HG03354 (cell line): ENCODE measurements at regions not wholly inside any gene's neighbourhood (a gene's known extent, or its start where the extent isn't known, plus 50 kb on each side); places are given as distances from the start of the nearest gene placed in this dataset.
"Not testable (repeated sequence)": the region's sequence is repeated elsewhere in the genome, so short reads cannot be mapped to it uniquely, and the experiment has no call there.

Experiments used
- ATAC-seq: cut with Tn5 transposase; IDR thresholded peaks from one replicate; pipeline ENCODE4 v1.9.1; 2021; ENCODE audit warnings: mild to moderate bottlenecking; ENCODE audit not compliant: unreplicated experiment, poor library complexity, severe bottlenecking

DNA sequence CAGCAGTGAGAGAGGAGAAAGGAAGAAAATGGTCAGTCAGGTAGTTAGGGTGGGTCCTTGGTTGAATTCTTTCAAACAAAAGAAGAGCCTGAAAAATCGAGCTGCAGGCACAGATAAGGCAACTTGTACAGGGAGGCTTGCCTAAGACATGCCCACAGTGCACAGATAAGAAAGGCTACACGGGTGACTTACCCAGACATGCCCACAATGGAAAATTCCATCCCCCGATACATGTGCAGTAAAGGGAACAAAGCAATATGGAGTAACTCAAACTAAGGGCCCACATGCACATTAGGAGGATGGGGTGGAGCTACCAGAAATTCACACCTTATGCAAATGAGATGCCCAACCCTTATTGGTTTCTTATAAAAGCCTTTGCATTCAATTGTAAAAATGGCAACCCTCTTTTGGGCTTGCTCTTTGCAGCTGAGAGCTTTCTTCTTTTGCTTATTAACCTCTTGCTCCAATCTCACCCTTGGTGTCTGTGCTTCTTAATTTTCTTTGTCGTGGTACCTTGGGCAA lies 110.3 kb upstream of the RMP24 start:
- no peak for ATAC-seq

DNA sequence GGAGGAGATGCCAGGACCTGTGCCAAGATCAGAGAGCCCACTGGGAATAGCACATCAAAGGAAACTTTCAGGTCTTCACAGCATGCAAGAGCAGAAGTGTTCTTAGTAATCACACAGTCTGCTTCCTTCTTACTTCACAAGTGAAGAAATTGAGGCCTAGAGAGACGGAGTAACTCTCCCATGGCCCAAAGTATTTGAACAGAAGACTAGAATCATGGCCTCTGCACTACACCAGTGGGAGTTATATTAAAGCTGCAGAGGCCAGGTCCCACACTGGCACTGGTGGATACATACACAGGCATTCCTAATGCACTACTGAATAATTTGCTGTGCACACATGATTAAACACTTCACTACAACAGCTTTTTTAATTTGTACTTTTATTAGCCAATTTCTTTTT lies 107.6 kb upstream of the RMP24 start:
- ATAC-seq, result no peak

DNA sequence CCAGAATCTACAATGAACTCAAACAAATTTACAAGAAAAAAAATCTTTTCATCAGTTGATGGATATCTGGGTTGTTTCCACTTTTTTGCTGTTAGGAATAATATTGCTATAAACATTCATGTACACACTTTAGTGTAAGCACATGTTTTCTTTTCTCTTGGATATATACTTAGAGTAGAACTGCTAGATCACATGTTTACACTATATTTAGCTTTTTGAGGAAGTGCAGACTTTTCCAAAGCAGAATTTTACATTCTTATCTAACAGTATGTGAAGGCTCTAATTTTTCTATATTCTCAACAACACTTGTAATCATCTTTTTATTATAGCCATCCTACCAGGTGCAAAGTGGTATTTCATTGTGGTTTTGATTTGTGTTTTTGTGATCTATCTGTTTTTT lies 103.6 kb upstream of the RMP24 start:
- ATAC-seq, result no peak

DNA sequence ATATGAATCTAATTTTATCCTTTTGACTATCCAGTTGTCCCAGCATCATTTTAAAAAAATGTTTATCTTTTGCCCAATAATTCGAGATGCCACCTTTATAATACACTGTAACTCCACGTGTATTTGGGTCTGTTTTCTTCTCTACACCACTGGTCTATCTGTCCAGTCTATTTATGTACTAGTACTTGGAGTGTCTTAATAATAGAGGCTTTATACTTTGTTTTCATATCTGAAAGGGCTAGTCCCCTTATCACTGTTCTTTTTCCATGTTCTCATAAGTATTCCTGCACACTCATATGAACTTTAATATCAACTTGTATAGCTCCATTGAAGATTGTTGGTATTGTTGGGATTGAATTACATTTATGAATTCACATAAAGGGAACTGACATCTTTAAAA lies 101.1 kb upstream of the RMP24 start:
- ATAC-seq, result no peak

DNA sequence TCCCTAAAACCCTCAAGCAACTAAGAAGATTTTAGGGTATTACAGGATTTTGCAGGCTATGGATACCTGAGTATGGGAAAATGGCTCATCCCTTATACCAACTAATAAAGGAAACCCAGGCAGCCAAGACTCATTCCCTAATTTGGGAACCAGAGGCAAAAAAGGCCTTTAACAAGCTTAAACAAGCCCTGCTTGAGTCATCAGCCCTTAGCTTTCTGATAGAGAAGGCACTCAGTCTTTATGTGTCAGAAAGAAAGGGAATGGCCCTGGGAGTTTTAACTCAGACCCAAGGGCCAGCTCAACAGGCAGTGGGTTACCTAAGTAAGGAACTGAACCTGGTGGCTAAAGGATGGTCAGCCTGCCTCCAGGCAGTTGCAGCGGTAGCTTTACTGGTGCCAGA lies 96.9 kb upstream of the RMP24 start:
- no peak for ATAC-seq

DNA sequence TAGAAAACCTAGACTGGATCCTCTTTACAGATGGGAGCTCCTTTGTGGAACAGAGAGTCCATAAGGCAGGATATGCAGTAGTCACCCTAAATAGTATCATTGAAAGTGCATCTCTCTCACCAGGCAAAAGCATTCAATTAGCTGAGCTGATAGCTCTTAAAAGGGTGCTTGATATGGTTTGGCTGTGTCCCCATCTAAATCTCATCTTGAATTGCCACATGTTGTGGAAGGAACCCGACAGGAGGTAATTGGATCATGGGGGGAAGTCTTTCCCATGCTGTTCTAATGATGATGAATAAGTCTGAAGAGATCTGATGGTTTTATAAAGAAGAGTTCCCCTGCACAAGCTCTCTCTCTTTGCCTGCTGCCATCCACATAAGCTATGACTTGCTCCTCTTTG lies 96.2 kb upstream of the RMP24 start:
- no peak for ATAC-seq

DNA sequence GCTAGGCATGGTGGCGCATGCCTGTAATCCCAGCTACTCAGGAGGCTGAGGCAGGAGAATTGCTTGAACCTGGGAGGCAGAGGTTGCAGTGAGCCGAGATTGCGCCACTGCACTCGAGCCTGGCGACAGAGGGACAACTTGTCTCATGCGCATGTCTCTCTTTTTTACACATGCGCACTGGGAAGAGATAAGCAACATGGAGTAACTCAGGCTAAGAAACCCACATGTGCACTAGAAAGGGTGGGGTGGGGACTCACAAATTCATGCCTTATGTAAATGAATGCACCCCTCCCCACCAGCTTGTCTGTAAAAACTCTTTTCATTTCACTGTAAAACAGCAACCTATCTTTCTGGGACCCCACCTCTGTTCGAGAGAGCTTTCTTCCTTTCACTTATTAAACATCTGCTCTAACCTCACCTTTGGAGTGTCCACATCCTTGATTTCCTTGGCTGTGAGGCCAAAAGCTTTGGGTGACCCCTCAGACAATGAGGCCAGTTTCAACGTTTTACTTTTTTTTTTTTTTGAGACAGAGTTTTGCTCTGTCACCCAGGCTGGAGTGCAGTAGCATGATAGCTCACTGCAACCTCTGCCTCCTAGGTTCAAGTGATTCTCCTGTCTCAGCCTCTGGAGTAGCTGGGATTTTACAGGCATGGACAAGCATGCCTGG lies 91.6 kb upstream of the RMP24 start:
- no peak for ATAC-seq

DNA sequence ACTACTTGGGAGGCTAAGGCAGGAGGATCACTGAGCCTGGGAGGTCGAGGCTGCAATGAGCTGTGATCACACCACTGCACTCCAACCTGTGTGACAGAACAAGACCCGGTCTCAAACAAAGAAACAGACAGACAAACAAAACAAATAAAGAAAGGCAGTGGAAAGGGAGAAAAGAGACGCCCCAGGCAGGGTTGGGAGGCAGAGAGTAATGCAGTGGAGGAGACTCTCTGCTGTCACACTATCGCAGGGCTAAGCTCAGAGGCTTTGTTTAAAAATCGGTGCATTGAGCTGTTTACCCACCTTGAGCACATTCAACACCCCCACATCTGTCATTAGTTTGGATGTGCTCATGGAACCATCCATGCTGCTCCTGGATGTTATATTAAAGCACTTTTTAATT lies 84.2 kb upstream of the RMP24 start:
- ATAC-seq, result no peak

DNA sequence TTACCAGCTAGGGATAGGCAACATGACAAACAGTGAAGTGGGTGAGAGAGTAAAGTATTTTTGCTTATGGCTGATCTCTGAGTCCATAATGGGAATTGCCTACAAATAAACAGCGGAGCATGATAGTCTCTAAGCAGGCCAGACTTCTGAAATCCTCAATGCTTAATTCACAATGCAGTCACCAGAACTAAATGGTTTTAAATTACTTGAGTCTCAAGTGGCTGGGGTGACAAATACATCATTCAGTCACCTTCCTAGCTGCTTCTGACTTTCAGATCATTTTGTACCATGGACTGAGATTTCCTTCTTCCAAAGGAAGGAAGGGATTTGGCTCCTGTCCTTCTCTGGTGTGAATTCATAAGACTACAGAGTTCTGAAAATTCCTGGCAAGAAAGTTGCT lies 82.8 kb upstream of the RMP24 start:
- ATAC-seq, result no peak

DNA sequence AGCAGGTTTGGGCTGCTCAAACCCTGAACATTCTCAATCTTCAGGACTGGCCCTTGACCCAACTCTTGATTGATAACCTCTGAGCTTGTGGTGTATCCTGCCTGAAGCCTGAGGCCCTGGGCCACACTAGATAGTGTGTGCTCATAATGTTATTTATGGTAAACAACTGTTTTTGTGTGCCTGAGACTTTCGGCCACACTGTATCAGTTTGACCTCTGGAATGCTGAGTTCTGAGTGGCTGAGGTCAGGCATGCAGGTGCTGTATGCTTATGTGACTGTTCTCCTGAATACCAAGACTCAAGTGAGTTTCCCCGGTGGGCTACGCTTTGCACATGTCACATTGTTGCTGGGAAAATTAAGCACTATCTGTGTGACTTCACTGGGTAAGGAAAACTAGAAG lies 82.2 kb upstream of the RMP24 start:
- no peak for ATAC-seq

DNA sequence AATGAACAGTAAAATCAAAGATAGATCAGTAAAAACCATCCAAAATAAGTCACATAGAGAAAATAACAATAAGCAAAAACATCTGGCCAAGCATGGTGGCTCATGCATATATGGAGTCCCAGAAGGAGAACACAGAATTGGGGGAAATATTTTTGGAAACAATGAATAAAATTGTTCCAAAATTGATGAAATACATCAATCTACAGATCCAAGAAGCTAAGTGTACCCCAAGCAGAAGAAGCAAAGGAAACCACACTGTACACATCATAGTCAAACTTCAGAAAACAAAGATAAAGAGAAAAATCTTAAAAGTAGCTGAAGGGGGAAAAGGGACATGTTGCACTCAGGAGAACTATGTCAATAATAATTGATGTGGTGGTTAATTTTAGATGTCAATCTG lies 80.4 kb upstream of the RMP24 start:
- no peak for ATAC-seq

DNA sequence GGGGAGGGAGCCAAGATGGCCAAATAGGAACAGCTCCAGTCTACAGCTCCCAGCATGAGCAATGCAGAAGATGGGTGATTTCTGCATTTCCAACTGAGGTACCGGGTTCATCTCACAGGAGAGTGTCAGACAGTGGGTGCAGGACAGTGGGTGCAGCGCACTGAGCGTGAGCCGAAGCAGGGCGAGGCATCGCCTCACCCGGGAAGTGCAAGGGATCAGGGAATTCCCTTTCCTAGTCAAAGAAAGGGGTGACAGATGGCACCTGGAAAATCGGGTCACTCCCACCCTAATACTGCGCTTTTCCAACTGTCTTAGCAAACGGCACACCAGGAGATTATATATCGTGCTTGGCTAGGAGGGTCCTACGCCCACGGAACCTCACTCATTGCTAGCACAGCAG lies 75.0 kb upstream of the RMP24 start:
- not testable (repeated sequence) for ATAC-seq

DNA sequence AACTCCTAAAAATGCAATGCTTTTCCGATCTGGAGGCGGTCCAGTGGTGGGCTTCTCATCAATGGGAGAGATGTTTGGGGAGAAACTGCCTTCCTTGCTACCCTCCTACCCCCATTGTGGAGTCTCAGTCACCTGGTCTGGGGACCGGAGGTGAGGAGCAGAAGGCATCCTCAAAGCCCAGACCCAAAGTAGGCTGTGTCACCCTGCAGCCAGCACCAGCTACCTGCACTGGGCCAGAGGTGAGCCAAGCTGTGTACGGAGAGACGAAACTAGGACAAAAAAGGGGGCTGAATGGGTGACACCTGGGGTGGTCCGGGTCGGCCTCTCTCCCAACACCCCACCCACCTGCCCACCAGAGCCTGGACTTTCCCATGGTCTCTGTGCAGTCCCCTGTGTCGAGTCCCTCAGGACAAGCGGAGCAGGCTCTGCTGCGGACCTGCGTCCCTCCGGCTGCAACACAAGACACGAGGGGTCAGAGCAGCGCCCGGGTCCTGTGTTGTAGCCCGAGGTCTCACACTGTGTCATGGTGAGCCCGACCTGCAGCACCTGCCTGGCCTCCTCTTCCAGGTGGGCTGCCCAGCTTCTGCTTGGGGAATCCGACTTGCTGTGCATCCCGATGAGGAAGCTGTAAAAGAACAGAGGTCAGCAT lies 68.0 kb upstream of the RMP24 start:
- no peak for ATAC-seq

DNA sequence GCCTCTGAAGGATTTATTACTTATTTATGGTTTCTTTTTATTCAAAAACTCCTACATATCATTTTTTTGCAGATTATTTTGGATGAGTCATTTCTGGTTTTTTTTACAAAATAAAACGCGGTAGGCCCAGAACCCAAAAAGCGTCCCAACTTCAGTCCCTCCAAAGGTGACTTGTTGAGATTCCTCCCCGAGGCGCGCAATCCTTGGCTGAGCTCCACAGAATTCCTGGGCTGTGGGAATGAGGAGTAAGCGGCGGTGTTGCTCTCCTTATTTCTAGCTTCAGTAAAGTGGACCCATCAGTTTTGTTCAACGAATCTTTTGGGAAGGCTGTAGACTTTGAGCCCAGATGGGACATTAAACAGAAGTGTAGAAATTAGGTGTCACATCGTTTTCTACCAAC lies 67.0 kb upstream of the RMP24 start:
- ATAC-seq, result no peak

DNA sequence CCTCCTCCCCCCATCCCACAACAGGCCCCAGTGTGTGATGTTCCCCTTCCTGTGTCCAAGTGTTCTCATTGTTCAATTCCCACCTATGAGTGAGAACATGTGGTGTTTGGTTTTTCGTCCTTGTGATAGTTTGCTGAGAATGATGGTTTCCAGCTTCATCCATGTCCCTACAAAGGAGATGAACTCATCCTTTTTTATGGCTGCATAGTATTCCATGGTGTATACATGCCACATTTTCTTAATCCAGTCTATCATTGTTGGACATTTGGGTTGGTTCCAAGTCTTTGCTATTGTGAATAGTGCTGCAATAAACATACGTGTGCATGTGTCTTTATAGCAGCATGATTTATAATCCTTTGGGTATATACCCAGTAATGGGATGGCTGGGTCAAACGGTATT lies 66.2 kb upstream of the RMP24 start:
- not testable (repeated sequence) for ATAC-seq

DNA sequence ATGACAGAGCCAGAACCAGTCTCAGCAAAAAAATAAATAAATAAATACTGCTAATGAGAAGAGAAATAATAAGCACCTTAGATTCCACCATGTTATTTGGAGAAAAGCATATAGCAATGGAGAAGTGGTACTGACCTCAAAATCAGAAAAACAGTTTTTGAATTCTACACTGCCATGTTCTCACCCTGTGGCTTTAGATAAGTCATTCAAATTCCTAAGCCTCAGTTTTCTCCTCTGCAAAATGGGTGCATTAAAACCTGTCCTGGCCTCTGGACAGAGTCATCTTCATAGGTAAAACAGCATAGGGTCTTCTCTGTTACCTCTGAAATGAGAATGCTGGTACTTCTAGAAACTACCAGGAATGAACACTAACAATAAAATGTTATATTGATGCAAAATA lies 62.2 kb upstream of the RMP24 start:
- no peak for ATAC-seq

DNA sequence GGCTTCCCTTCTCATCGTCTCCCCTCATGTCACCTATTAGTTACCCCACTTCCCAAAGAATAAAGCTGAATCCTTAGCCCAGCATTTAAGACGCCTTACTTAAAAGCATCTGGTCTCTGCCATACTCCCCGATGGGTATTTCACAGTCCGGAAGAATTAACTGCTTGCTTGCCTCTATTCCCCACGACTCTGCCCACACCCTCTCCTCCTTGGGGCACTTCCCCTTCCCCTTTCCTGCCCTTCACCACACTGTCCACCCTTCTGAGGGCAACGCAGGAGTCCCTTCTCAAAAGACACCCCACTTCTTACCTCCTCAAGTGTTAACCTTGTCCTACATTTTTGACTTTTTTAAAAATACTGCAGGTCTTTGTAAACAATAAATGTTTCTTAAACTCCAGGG lies 60.1 kb upstream of the RMP24 start:
- no peak for ATAC-seq

DNA sequence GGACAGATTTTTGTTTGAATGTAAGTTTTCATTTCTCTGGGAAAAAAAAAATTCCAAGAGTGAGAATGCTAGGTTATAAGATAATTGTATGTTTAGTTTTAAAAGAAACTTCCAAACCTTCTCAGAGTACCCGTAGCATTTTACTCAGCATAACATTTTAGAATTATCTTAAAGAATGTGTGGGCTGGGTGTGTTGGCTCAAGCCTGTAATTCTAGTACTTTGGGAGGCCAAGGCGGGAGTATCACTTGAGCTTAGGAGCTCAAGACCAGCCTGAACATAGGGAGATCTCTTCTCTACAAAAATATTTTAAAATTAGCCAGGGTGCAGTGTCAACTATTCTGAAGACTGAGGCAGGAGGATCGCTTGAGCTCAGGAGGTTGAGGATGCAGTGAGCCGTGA lies 57.4 kb upstream of the RMP24 start:
- ATAC-seq, result no peak

DNA sequence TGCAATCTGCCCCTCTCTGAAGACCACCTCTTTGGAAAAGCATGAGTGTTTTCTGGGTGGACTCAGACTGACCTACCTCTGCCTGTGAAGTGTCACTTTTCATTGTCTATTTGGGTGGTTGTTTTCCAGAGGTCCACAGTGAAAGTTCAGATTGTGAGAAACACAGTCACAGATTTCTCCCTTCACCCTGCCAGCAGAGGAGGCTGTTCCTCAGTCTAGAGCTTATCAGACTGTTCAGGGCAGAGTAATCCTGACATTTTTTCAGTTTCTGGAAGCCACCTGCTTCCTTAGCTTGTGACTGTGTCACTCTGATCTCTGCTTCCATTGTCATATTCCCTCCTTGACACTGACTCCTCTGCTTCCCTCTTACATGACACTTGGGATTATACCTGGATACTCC lies 55.4 kb upstream of the RMP24 start:
- ATAC-seq, result no peak

DNA sequence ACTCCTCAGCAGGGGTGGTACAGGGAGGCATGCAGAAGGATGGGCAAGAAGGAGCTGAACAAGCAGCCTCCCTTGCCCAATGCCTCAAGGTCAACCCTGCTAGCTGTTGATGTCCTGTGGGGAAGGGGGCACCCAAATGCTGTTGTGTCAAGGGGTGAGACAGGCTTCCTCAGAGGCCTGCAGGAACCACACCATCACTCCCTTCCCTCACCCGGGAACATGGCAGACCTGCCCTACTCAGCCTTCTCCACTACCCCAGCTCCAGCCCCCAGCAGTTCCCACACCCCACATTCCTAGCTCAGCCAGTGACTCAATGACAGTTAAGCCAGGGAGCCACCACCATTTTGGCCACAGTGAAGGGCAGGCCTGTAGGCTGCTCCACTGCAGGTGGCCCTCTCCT lies 53.9 kb upstream of the RMP24 start:
- ATAC-seq, result no peak

DNA sequence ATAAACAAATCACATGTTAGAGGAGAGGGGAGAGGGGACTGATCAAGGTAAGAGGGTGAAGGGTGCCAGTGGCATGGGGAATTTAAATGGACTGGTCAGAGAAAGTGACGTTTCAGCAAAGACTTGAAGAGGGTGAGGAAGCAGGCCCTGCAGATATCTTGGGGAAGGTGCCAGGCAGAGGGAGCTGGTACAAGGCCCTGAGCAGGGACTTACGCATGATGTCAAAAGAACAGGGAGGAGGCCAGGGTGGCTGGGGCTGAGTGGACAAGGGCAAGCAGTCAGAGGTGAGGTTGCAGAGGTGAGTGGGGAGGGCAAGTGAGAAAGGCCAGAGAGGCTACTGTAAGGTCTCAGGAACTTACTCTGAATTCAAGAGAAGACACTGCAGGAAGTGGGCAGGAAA lies 53.3 kb upstream of the RMP24 start:
- no peak for ATAC-seq

DNA sequence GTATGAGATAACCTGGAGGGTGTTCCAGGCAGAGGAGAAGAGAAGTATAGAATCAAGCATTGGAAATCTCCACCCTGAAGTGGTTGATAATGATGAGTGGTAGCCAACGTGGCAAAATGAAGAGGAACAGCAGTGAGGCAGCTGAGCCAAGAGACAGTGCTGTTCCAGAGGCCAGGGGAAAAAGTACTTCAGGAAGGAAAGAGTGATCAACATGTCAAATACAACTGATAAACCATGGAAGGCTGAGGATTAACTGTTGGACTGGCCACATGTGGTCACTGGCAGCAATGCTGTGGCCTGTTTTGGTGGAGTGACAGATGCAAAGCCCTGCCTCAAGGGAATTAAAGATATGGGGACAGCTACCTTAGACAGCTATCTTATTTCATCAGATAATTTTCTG lies 51.9 kb upstream of the RMP24 start:
- no peak for ATAC-seq
